ENCODE measurements at regions not wholly inside any gene's neighbourhood (a gene's known extent, or its start where the extent isn't known, plus 50 kb on each side); places are given as distances from the start of the nearest gene placed in this dataset.
"Not testable (repeated sequence)": the region's sequence is repeated elsewhere in the genome, so short reads cannot be mapped to it uniquely, and the experiment has no call there.

- intact Hi-C loops (cut with micrococcal nuclease; ENCODE audit: unreplicated experiment); POLR2A ChIA-PET (ENCODE audit: low non-redundant PET); H3K27me3 ChIP-seq (replicated peaks; ENCODE audit: insufficient read depth, low read depth, low read length, poor library complexity); BruUV-seq (replicated peaks); H3K36me3 ChIP-seq (ENCODE audit: insufficient read depth, low read length, poor library complexity, severe bottlenecking); H3K4me3 ChIP-seq (ENCODE audit: low read depth, low read length, poor library complexity, severe bottlenecking); H3K27ac ChIP-seq (ENCODE audit: low read depth, low read length, poor library complexity, severe bottlenecking); CTCF ChIA-PET; DNase-seq (ENCODE audit: low spot score); H3K4me1 ChIP-seq (ENCODE audit: insufficient read depth, low read length, poor library complexity, severe bottlenecking); H3K9me3 ChIP-seq (ENCODE audit: low read depth, low read length, poor library complexity, severe bottlenecking): not testable (repeated sequence)
These were observed 943.7 kb downstream of the SPATA31A6 start for GRCh38 chr9:43127026-43127775.

- not testable (repeated sequence) for H3K27ac ChIP-seq (ENCODE audit: low read depth, low read length, poor library complexity, severe bottlenecking)
These were observed 944.5 kb downstream of the SPATA31A6 start for GRCh38 chr9:43127949-43128348.

DNA sequence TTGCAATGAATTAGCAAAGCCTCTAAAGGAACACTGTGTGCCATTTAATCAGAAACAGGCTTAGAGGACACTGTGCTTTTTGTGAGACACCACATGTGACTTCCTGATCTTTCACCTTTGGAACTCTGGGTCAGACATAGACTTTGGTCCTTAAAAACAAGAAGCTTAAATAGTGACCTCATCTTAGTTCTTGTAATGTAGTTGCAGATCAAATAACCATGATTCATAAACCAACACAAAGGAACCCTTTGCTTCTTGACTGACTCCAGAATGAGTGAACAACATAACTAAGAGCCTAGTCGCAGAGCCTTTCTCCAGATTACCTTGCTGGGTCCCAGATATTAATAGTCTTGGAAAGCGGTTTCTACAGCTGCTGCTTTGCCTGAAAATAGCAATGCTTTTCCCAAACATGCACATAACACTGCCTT is 947.3 kb downstream of the SPATA31A6 start:
- BruUV-seq (replicated peaks); CTCF ChIA-PET; DNase-seq (ENCODE audit: low spot score); H3K36me3 ChIP-seq (ENCODE audit: insufficient read depth, low read length, poor library complexity, severe bottlenecking); H3K4me1 ChIP-seq (ENCODE audit: insufficient read depth, low read length, poor library complexity, severe bottlenecking); intact Hi-C loops (cut with micrococcal nuclease; ENCODE audit: unreplicated experiment); POLR2A ChIA-PET (ENCODE audit: low non-redundant PET); H3K9me3 ChIP-seq (ENCODE audit: low read depth, low read length, poor library complexity, severe bottlenecking); H3K27ac ChIP-seq (ENCODE audit: low read depth, low read length, poor library complexity, severe bottlenecking); H3K4me3 ChIP-seq (ENCODE audit: low read depth, low read length, poor library complexity, severe bottlenecking); H3K27me3 ChIP-seq (replicated peaks; ENCODE audit: insufficient read depth, low read depth, low read length, poor library complexity): not testable (repeated sequence)

More at GRCh38 chr9:43127949-43128348, 944.5 kb downstream of the SPATA31A6 start:
- H3K4me1 ChIP-seq (ENCODE audit: insufficient read depth, low read length, poor library complexity, severe bottlenecking); intact Hi-C loops (cut with micrococcal nuclease; ENCODE audit: unreplicated experiment); H3K9me3 ChIP-seq (ENCODE audit: low read depth, low read length, poor library complexity, severe bottlenecking); POLR2A ChIA-PET (ENCODE audit: low non-redundant PET); H3K27me3 ChIP-seq (replicated peaks; ENCODE audit: insufficient read depth, low read depth, low read length, poor library complexity); CTCF ChIA-PET; DNase-seq (ENCODE audit: low spot score); H3K36me3 ChIP-seq (ENCODE audit: insufficient read depth, low read length, poor library complexity, severe bottlenecking); BruUV-seq (replicated peaks); H3K4me3 ChIP-seq (ENCODE audit: low read depth, low read length, poor library complexity, severe bottlenecking): not testable (repeated sequence)
- TF ChIP-seq CTCF (conservative IDR thresholded peaks at IDR 0.05; ENCODE audit: low read depth, low read length), result 0 out of 2 replicates have a peak, but pooled peaks have one; percentile 28

GRCh38 chr9:43135440-43135839 is 952.0 kb downstream of the SPATA31A6 start:
- H3K9me3 ChIP-seq (ENCODE audit: low read depth, low read length, poor library complexity, severe bottlenecking); intact Hi-C loops (cut with micrococcal nuclease; ENCODE audit: unreplicated experiment); H3K27me3 ChIP-seq (replicated peaks; ENCODE audit: insufficient read depth, low read depth, low read length, poor library complexity); CTCF ChIA-PET; H3K4me1 ChIP-seq (ENCODE audit: insufficient read depth, low read length, poor library complexity, severe bottlenecking); H3K36me3 ChIP-seq (ENCODE audit: insufficient read depth, low read length, poor library complexity, severe bottlenecking); H3K27ac ChIP-seq (ENCODE audit: low read depth, low read length, poor library complexity, severe bottlenecking); POLR2A ChIA-PET (ENCODE audit: low non-redundant PET); H3K4me3 ChIP-seq (ENCODE audit: low read depth, low read length, poor library complexity, severe bottlenecking); BruUV-seq (replicated peaks): not testable (repeated sequence)
- peak; percentile 0 for DNase-seq (ENCODE audit: low spot score)

DNA sequence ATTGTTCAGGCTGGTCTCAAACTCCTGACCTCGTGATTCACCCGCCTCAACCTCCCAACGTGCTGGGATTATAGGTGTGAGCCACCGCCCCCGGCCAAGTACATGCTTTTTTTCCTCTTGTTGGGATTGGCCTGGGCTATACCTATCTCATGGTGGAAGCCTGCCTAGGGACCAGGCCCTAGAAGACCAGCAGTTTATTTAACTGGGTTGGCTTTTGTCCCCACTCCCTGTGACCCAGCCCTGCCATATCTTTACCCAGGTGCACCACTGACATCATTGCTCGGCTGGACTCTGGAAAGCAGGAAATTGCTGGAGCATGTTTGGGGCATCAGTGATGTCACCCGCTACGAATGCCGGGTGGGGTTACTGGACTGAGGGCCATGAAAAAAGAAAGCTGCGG is 955.5 kb downstream of the SPATA31A6 start:
- H3K27me3 ChIP-seq (replicated peaks; ENCODE audit: insufficient read depth, low read depth, low read length, poor library complexity); BruUV-seq (replicated peaks); H3K36me3 ChIP-seq (ENCODE audit: insufficient read depth, low read length, poor library complexity, severe bottlenecking); CTCF ChIA-PET; H3K4me1 ChIP-seq (ENCODE audit: insufficient read depth, low read length, poor library complexity, severe bottlenecking); DNase-seq (ENCODE audit: low spot score); H3K4me3 ChIP-seq (ENCODE audit: low read depth, low read length, poor library complexity, severe bottlenecking); POLR2A ChIA-PET (ENCODE audit: low non-redundant PET); H3K27ac ChIP-seq (ENCODE audit: low read depth, low read length, poor library complexity, severe bottlenecking); intact Hi-C loops (cut with micrococcal nuclease; ENCODE audit: unreplicated experiment); H3K9me3 ChIP-seq (ENCODE audit: low read depth, low read length, poor library complexity, severe bottlenecking): not testable (repeated sequence)

- CTCF ChIA-PET; H3K27me3 ChIP-seq (replicated peaks; ENCODE audit: insufficient read depth, low read depth, low read length, poor library complexity); BruUV-seq (replicated peaks); H3K4me3 ChIP-seq (ENCODE audit: low read depth, low read length, poor library complexity, severe bottlenecking); H3K36me3 ChIP-seq (ENCODE audit: insufficient read depth, low read length, poor library complexity, severe bottlenecking); H3K9me3 ChIP-seq (ENCODE audit: low read depth, low read length, poor library complexity, severe bottlenecking); DNase-seq (ENCODE audit: low spot score); POLR2A ChIA-PET (ENCODE audit: low non-redundant PET); intact Hi-C loops (cut with micrococcal nuclease; ENCODE audit: unreplicated experiment); H3K4me1 ChIP-seq (ENCODE audit: insufficient read depth, low read length, poor library complexity, severe bottlenecking): not testable (repeated sequence)
- peak overlapping the region; percentile 65 for H3K27ac ChIP-seq (ENCODE audit: low read depth, low read length, poor library complexity, severe bottlenecking)
These were observed 955.9 kb downstream of the SPATA31A6 start for GRCh38 chr9:43139349-43139748.

DNA sequence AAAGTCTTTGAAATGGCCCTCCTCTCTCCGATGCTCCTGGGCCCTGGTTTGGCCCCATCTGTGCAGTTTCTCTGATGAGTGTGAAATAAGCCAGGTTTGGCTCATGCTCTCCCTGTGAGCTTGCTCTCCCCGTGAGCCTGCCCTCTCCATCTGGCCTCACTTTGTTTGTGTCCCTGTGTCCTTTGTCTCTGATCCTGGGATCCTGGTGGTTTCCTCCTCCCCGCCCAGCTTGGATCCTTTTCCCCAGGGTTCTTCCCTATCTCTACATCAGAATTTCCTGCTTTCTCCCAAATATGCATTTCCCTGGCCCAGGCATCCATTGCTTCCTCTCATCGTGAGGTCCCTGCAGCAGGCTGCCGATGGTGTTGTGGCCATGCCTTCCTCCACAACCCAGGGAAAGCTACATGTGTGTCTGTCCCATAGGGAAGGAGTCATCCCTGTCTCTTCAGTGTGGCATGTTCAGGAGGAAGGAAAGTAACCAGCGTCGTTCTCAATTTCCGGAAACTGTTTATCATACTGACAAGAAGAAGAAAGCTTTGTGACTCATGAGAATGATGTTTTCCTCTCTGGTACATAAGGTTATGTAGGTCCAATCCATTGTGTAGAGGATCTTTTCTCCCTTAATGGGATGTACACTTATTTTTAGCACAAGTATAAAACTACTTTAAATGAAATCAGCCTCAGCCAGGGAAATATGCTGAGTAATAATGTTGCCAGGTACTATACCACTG is 956.6 kb downstream of the SPATA31A6 start:
- peak; percentile 69 for DNase-seq (ENCODE audit: low spot score)
- CTCF ChIA-PET; intact Hi-C loops (cut with micrococcal nuclease; ENCODE audit: unreplicated experiment); POLR2A ChIA-PET (ENCODE audit: low non-redundant PET); H3K9me3 ChIP-seq (ENCODE audit: low read depth, low read length, poor library complexity, severe bottlenecking); H3K4me1 ChIP-seq (ENCODE audit: insufficient read depth, low read length, poor library complexity, severe bottlenecking); H3K27me3 ChIP-seq (replicated peaks; ENCODE audit: insufficient read depth, low read depth, low read length, poor library complexity); H3K36me3 ChIP-seq (ENCODE audit: insufficient read depth, low read length, poor library complexity, severe bottlenecking); BruUV-seq (replicated peaks); H3K4me3 ChIP-seq (ENCODE audit: low read depth, low read length, poor library complexity, severe bottlenecking): not testable (repeated sequence)
- peak overlapping the region; percentile 65 for H3K27ac ChIP-seq (ENCODE audit: low read depth, low read length, poor library complexity, severe bottlenecking)

All from A673 (cell line).